H9 (cell line): ENCODE measurements at regions not wholly inside any gene's neighbourhood (a gene's known extent, or its start where the extent isn't known, plus 50 kb on each side); places are given as distances from the start of the nearest gene placed in this dataset.
"Not testable (repeated sequence)": the region's sequence is repeated elsewhere in the genome, so short reads cannot be mapped to it uniquely, and the experiment has no call there.

Experiments used
- DNase-seq: peaks from one replicate; pipeline ENCODE4 v3.0.0-alpha.2; 2017
- H2AFZ ChIP-seq: one replicate; pipeline ENCODE4 v1.6.1; 2013; ENCODE audit warnings: mild to moderate bottlenecking, low read length, control low read depth, moderate library complexity
- H2AK5ac ChIP-seq: 2 replicates; pipeline ENCODE4 v1.6.1; 2013; ENCODE audit warnings: low read length, control low read depth, mixed read lengths; ENCODE audit not compliant: insufficient read length
- H2BK120ac ChIP-seq: one replicate; pipeline ENCODE4 v1.6.1; 2013; ENCODE audit warnings: low read depth, mild to moderate bottlenecking, low read length, control low read depth, inconsistent platforms; ENCODE audit not compliant: poor library complexity, severe bottlenecking
- H2BK12ac ChIP-seq: 2 replicates; pipeline ENCODE4 v1.6.1; 2013; ENCODE audit warnings: low read length, control low read depth, mixed read lengths, low read depth; ENCODE audit not compliant: insufficient read length
- H2BK15ac ChIP-seq: 2 replicates; pipeline ENCODE4 v1.6.1; 2013; ENCODE audit warnings: low read depth, low read length, control low read depth
- H2BK20ac ChIP-seq: one replicate; pipeline ENCODE4 v1.6.1; 2013; ENCODE audit warnings: low read depth, mild to moderate bottlenecking, low read length, control low read depth, inconsistent platforms; ENCODE audit not compliant: poor library complexity, severe bottlenecking
- H2BK5ac ChIP-seq: 2 replicates; pipeline ENCODE4 v1.6.1; 2013; ENCODE audit warnings: low read length, control low read depth, mixed read lengths; ENCODE audit not compliant: insufficient read length
- H3K14ac ChIP-seq: 2 replicates; pipeline ENCODE4 v1.6.1; 2013; ENCODE audit warnings: low read length, control low read depth; ENCODE audit not compliant: insufficient read depth
- H3K18ac ChIP-seq: 2 replicates; pipeline ENCODE4 v1.6.1; 2013; ENCODE audit warnings: low read depth, mild to moderate bottlenecking, mixed read lengths, low read length, control low read depth; ENCODE audit not compliant: insufficient read length
- H3K23ac ChIP-seq: 2 replicates; pipeline ENCODE4 v1.6.1; 2013; ENCODE audit warnings: low read length, control low read depth, mixed read lengths, low read depth; ENCODE audit not compliant: insufficient read length
- H3K23me2 ChIP-seq: 2 replicates; pipeline ENCODE4 v1.6.1; 2013; ENCODE audit warnings: low read depth, mild to moderate bottlenecking, mixed read lengths, low read length, control low read depth; ENCODE audit not compliant: insufficient read length, poor library complexity, severe bottlenecking
- H3K27ac ChIP-seq: 2 replicates; pipeline ENCODE4 v1.5.1; 2013; ENCODE audit warnings: low read length, control low read depth, mixed read lengths, low read depth; ENCODE audit not compliant: insufficient read length
- H3K27me3 ChIP-seq: 2 replicates; pipeline ENCODE4 v1.6.1; 2013; ENCODE audit warnings: low read length, control low read depth, inconsistent platforms; ENCODE audit not compliant: insufficient read depth
- H3K4ac ChIP-seq: 2 replicates; pipeline ENCODE4 v1.6.1; 2013; ENCODE audit warnings: low read depth, mild to moderate bottlenecking, control low read depth, inconsistent platforms, low read length, moderate library complexity
- H3K4me1 ChIP-seq: 2 replicates; pipeline ENCODE4 v1.6.1; 2013; ENCODE audit warnings: low read length, control low read depth, inconsistent platforms; ENCODE audit not compliant: insufficient read depth
- H3K4me2 ChIP-seq: 2 replicates; pipeline ENCODE4 v1.6.1; 2013; ENCODE audit warnings: low read length, control low read depth, mixed read lengths; ENCODE audit not compliant: insufficient read length, insufficient read depth
- H3K56ac ChIP-seq: 2 replicates; pipeline ENCODE4 v1.6.1; 2013; ENCODE audit warnings: low read depth, mild to moderate bottlenecking, mixed read lengths, low read length, control low read depth; ENCODE audit not compliant: insufficient read length
- H3K79me1 ChIP-seq: 2 replicates; pipeline ENCODE4 v1.6.1; 2013; ENCODE audit warnings: low read depth, mild to moderate bottlenecking, moderate library complexity, low read length, control low read depth, inconsistent platforms; ENCODE audit not compliant: insufficient read depth, poor library complexity, severe bottlenecking
- H3K79me2 ChIP-seq: 2 replicates; pipeline ENCODE4 v1.6.1; 2013; ENCODE audit warnings: low read length, control low read depth, inconsistent platforms; ENCODE audit not compliant: insufficient read depth
- H3K9ac ChIP-seq: 2 replicates; pipeline ENCODE4 v1.6.1; 2013; ENCODE audit warnings: low read length, control low read depth, mixed read lengths; ENCODE audit not compliant: insufficient read length; ENCODE audit errors: extremely low read depth
- H3K9me3 ChIP-seq: one replicate; pipeline ENCODE4 v1.6.1; 2013; ENCODE audit warnings: low read depth, low read length, inconsistent platforms; ENCODE audit not compliant: control insufficient read depth
- H3T11ph ChIP-seq: one replicate; pipeline ENCODE4 v1.6.1; 2013; ENCODE audit warnings: mild to moderate bottlenecking, low read length, control low read depth, inconsistent platforms
- H4K20me1 ChIP-seq: one replicate; pipeline ENCODE4 v1.6.1; 2013; ENCODE audit not compliant: control insufficient read depth, insufficient read length, insufficient read depth
- H4K5ac ChIP-seq: 2 replicates; pipeline ENCODE4 v1.6.1; 2013; ENCODE audit warnings: low read depth, mild to moderate bottlenecking, mixed read lengths, low read length, control low read depth; ENCODE audit not compliant: insufficient read length
- H4K8ac ChIP-seq: replicated peaks from 2 replicates; pipeline ENCODE4 v1.6.1; 2013; ENCODE audit warnings: low read length, control low read depth, mixed read lengths, low read depth; ENCODE audit not compliant: insufficient read length
- H4K91ac ChIP-seq: 2 replicates; pipeline ENCODE4 v1.6.1; 2013; ENCODE audit warnings: low read depth, mild to moderate bottlenecking, moderate library complexity, mixed read lengths, low read length, control low read depth; ENCODE audit not compliant: insufficient read length
- H3K27ac Mint-ChIP-seq, 3 experiments: 2 replicates in 2 of 3; 3 replicates in 1 of 3; pipeline ENCODE4 v1.8.0; 2020 to 2021; ENCODE audit warnings: mixed read lengths in 3 of 3, mild to moderate bottlenecking in 1 of 3, moderate library complexity in 1 of 3
- H3K27me3 Mint-ChIP-seq: 2 replicates; pipeline ENCODE4 v1.8.0; 2021; ENCODE audit warnings: low read depth, mild to moderate bottlenecking, moderate library complexity, mixed read lengths
- H3K36me3 Mint-ChIP-seq, 3 experiments: 2 replicates in 2 of 3; 3 replicates in 1 of 3; pipeline ENCODE4 v1.8.0; 2020 to 2021; ENCODE audit warnings: low read depth in 3 of 3, mixed read lengths in 3 of 3; ENCODE audit not compliant: insufficient read depth in 1 of 3
- H3K4me1 Mint-ChIP-seq, 2 experiments: 2 replicates each; pipeline ENCODE4 v1.8.0; 2020; ENCODE audit warnings: mixed read lengths in 2 of 2
- H3K4me3 Mint-ChIP-seq, 2 experiments: 2 replicates in 1 of 2; 3 replicates in 1 of 2; pipeline ENCODE4 v1.8.0; 2020 to 2021; ENCODE audit warnings: mild to moderate bottlenecking in 2 of 2, mixed read lengths in 2 of 2, moderate library complexity in 1 of 2
- H3K9me3 Mint-ChIP-seq, 2 experiments: 2 replicates in 1 of 2; 3 replicates in 1 of 2; pipeline ENCODE4 v1.8.0; 2020; ENCODE audit warnings: mild to moderate bottlenecking in 2 of 2, mixed read lengths in 2 of 2, moderate library complexity in 1 of 2
- WGBS: extraction: QIAGEN DNeasy Blood & Tissue Kit; methylation state at CpG from one replicate; pipeline ENCODE4 v1.1.7; 2013; ENCODE audit warnings: missing lambda C conversion rate, low lambda C conversion rate, mixed read lengths; ENCODE audit not compliant: insufficient read length; ENCODE audit errors: extremely low coverage; 5-methylcytosine and 5-hydroxymethylcytosine counted together
- TF ChIP-seq, protein P1 (sequence below): fragments of 200-600 bp; sonication (generic); conservative IDR thresholded peaks from 3 replicates; pipeline ENCODE4 v1.8.0; 2021; ENCODE audit warnings: antibody characterized with exemption, mild to moderate bottlenecking

DNA sequence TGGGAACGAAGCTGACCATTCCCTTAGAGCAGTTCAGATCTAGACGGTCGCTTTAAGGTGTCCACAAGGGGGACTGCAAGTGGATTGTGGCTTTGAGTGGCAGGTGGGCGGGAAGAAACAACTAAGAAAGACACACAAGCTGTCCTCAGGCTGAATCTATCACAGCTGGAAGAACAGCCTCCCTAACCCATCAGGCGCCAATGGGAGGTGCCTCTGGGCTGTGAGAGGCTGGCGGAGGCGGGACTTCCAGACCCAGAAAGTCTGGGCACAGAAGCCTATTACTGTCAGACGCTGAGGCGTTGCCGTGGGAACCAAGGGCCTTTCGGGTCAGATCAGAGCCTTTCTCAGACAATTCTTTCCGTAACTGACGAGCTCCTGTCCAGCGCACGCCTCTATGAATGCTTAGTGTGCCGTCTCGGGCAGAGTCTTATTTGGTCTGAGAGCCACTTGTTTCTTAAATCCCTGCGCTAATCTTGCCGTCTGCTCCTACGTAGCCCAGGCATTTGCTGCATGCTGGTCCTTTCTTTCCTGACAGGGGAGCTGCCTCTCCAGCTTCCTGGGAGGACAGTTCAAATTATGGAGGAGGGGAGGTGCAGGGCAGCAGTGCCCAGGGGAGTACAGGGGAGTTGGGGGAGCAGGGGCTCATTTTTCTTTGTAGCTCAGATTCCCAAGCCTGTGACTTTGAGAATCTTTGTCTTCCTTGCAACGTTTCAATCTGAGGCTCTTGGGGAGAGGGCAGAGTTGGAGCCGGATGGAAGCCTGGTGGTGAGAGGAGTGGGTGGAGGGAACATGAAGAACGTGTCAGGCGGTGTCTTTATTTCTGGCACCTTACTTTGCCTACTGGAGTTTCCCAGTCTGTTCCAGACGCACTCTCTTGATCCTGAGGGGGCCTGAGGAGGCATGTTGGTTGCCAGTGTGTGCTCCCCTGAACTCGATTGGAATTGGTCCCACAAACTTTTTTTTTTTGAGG is 618.7 kb downstream of the KCNJ18 start:
- peaks cover 12 to 23% (median 14%) of the 10 kb centered on the region in 3 experiments for H3K36me3 Mint-ChIP-seq
- Histone ChIP-seq H3K79me2 (no peaks in the 10 kb centered on the region), H4K8ac (no peak overlapping the region), H2BK120ac (no peak overlapping the region), H4K20me1 (no peaks in the 10 kb centered on the region), H3K79me1 (no peaks in the 10 kb centered on the region), H4K91ac (no peak overlapping the region), H3K27ac (no peak overlapping the region), H2BK15ac (no peak overlapping the region), H2BK20ac (no peak overlapping the region), H3K56ac (no peak overlapping the region), H4K5ac (no peak overlapping the region), H3K14ac (no peak overlapping the region), H2AK5ac (no peak overlapping the region), H2BK5ac (no peak overlapping the region), H3K27me3 (no peaks in the 10 kb centered on the region), H3K23me2 (no peaks in the 10 kb centered on the region), H3K4me1 (no peaks in the 10 kb centered on the region), H3K9ac (no peak overlapping the region), H2AFZ (no peak overlapping the region), H2BK12ac (no peak overlapping the region), H3K9me3 (peaks cover 75% of the 10 kb centered on the region), H3K4me2 (no peak overlapping the region), H3K18ac (no peak overlapping the region), H3K4ac (no peak overlapping the region), H3K23ac (no peak overlapping the region), H3T11ph (no peak overlapping the region)
- no peak for DNase-seq
- H3K9me3 Mint-ChIP-seq: peaks cover 84 to 86% of the 10 kb centered on the region in 2 experiments
- peak overlapping the region in 1 of 3 experiments; percentile 73; a peak in 1 of 7 replicates for H3K27ac Mint-ChIP-seq
- TF ChIP-seq, protein P1, sequence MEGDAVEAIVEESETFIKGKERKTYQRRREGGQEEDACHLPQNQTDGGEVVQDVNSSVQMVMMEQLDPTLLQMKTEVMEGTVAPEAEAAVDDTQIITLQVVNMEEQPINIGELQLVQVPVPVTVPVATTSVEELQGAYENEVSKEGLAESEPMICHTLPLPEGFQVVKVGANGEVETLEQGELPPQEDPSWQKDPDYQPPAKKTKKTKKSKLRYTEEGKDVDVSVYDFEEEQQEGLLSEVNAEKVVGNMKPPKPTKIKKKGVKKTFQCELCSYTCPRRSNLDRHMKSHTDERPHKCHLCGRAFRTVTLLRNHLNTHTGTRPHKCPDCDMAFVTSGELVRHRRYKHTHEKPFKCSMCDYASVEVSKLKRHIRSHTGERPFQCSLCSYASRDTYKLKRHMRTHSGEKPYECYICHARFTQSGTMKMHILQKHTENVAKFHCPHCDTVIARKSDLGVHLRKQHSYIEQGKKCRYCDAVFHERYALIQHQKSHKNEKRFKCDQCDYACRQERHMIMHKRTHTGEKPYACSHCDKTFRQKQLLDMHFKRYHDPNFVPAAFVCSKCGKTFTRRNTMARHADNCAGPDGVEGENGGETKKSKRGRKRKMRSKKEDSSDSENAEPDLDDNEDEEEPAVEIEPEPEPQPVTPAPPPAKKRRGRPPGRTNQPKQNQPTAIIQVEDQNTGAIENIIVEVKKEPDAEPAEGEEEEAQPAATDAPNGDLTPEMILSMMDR: no peak
- no peaks in the 10 kb centered on the region for H3K4me1 Mint-ChIP-seq
- H3K4me3 Mint-ChIP-seq: no peak overlapping the region
- no CpG with 5 or more reads among the region's 26 CpGs for WGBS
- H3K27me3 Mint-ChIP-seq: peaks cover 1% of the 10 kb centered on the region

DNA sequence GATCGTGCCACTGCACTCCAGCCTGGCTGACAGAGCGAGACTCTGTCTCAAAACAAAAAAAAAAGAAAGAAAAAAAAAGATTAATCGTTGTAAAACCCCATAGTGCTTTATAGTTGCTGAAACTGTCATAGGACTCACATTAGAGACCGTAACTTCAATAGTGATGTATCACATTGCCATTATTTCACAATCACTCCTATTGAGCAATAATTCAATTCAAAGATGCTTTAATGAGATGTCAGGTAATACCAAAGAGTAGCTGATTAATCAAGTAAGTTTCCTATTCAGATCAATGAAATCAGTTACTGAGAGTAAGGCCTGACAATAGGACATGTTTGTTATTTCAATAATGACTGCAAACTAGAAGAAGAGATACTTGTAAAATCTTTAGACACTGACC is 628.7 kb downstream of the KCNJ18 start:
- H3K79me1 ChIP-seq, H3K4me2 ChIP-seq, H3K4me3 Mint-ChIP-seq, H3K4me1 ChIP-seq, H3K9ac ChIP-seq, H3T11ph ChIP-seq, H2BK120ac ChIP-seq, H3K27ac Mint-ChIP-seq, H4K91ac ChIP-seq, H4K8ac ChIP-seq, H3K23ac ChIP-seq, H3K4me1 Mint-ChIP-seq, H3K56ac ChIP-seq, H2BK15ac ChIP-seq, H2BK12ac ChIP-seq, H4K20me1 ChIP-seq, DNase-seq, H3K79me2 ChIP-seq, H3K27ac ChIP-seq, H4K5ac ChIP-seq, H3K18ac ChIP-seq, H2AK5ac ChIP-seq, H2AFZ ChIP-seq, H2BK20ac ChIP-seq, H3K14ac ChIP-seq, H2BK5ac ChIP-seq, H3K27me3 ChIP-seq, H3K27me3 Mint-ChIP-seq, H3K4ac ChIP-seq, H3K23me2 ChIP-seq: not testable (repeated sequence)
- WGBS: no CpG with 5 or more reads among the region's 4 CpGs
- H3K9me3 Mint-ChIP-seq: peaks cover 96 to 100% of the 10 kb centered on the region in 2 experiments
- H3K36me3 Mint-ChIP-seq: peaks cover 9 to 31% (median 13%) of the 10 kb centered on the region in 3 experiments
- peaks cover 54% of the 10 kb centered on the region for H3K9me3 ChIP-seq
